ENCODE measurements at regions not wholly inside any gene's neighbourhood (a gene's known extent, or its start where the extent isn't known, plus 50 kb on each side); places are given as distances from the start of the nearest gene placed in this dataset.
"Not testable (repeated sequence)": the region's sequence is repeated elsewhere in the genome, so short reads cannot be mapped to it uniquely, and the experiment has no call there.

DNA sequence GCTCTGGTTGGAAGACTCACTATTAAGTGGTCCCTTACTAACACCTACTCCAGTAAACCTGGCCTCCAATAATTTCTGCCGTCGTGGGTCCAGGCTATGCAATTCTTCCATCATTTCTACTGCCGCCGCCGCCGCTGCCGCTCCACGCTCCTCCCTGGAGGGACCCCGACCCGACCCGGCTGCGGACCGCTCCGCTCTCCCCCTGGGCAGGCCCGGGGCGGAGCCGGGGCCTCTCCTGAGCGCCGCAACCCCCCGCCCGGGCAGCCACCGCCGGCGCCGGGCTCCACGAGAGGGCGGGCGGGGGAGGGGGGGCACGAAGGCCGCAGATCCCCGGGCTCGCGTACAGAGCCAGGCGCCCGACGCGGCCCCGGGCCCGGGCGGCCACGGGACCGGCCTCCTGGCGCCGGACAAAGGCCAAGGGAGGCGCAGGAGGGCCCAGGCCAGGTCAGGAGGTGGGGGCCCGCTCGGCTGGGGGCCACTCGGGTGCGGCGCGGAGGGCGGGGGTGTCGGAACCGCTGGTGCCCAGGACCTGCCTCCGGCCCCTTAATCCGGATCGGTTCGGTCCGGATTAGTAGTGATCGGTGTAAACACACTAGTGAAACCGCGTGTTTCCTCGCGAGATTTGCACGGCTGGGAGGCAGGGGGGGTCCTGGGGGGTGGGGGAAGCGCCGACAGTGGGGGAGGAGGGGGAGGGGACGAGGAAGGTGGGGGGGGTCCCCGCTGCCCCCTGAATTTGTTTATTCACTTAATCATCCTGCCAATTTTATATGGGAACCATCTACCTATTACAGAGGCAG lies 215.1 kb upstream of the CCL2 start:
- intact Hi-C loops (cut with DNase I) = not testable (repeated sequence)

DNA sequence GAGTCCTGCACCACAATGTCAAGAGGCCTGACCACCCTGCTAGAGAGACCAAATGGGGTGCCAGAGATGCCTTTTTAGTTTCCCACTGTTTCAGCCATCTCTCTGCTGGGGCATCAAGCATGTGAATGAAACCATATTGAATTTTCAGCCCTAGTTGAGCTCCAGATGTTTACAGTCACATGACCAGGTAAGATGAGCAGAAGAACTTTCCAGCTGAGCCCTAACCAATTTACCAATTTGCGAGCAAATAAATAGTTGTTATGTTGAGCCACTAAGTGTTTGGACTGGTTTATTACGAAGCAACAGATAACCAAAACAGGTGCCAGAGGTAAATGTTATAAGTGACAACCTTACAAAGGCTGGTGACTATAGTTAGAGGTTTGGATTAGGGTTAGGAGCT lies 209.1 kb upstream of the CCL2 start:
- intact Hi-C loops (cut with DNase I) = no loop called here
- DNase-seq (ENCODE audit: low spot score) (no peak), ATAC-seq (no peak)

More for the DNA sequence above, 215.1 kb upstream of the CCL2 start:
- peak; percentile 80 for ATAC-seq
- DNase-seq (ENCODE audit: low spot score) = not testable (repeated sequence)

DNA sequence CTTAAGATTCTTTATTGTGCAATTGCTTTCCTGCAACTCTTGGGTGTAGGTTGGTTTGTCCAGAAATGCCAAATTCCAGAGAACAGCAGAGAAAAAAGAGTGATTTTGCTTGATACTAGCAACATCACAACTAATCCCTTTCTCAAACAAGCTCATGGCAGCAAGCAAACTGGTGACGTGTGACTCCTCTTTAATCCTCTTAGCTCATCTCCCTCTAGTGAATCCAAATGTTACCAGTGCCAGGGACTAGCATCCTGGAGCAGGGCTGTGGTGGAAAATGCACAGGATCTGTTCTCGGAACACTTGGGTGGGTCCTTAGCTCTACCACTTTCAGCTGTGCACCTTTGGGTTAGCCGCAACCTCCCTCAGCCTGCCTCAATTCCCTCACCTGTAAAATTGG lies 204.0 kb upstream of the CCL2 start:
- intact Hi-C loops (cut with DNase I) = no loop called here

DNA sequence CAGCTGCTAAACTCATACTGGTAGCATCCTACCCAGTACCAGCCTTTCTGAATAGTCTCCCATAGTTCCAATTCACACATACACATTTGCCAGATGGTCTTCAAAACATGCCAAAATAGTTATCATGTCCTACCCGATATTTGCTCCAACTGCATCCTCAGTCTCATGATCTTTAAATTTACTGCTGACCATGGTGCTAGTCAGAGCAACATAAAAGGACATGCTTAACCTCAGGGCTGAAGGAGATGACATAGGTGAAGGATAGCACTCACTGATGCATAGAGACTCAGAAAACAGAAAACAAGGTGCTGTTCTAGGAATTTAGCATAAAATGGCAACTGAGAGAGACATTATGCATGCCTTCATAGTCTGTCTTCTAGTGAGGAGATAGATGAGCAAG lies 200.6 kb upstream of the CCL2 start:
- ATAC-seq (no peak), DNase-seq (ENCODE audit: low spot score) (no peak)
- intact Hi-C loops (cut with DNase I) = no loop called here

More for the DNA sequence above, 204.0 kb upstream of the CCL2 start:
- ATAC-seq (no peak), DNase-seq (ENCODE audit: low spot score) (no peak)

DNA sequence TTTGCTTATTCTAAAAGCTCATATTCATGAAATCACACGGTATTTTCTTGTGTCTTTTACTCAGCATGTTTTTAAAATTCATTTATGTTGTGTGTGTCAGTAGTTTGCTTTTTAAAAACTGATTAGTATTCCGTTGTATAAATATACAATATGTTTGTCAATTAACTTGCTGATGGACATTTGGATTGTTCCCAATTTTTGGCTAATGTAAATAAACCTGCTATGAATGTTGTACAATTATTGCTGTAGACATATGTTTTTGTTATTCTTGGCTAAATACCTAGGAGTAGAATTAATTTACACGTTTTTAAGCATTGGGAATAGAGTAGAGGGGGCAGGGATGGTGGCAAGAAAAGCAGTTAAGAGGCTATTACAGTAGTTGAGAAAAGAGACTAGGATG lies 199.5 kb upstream of the CCL2 start:
- ATAC-seq = no peak
- no peak for DNase-seq (ENCODE audit: low spot score)
- intact Hi-C loops (cut with DNase I) = no loop called here

- DNase-seq (ENCODE audit: low spot score) = no peak
- intact Hi-C loops (cut with DNase I) = no loop called here
- no peak for ATAC-seq
Measured at GRCh38 chr17:34059423-34060220, 195.5 kb upstream of the CCL2 start.

DNA sequence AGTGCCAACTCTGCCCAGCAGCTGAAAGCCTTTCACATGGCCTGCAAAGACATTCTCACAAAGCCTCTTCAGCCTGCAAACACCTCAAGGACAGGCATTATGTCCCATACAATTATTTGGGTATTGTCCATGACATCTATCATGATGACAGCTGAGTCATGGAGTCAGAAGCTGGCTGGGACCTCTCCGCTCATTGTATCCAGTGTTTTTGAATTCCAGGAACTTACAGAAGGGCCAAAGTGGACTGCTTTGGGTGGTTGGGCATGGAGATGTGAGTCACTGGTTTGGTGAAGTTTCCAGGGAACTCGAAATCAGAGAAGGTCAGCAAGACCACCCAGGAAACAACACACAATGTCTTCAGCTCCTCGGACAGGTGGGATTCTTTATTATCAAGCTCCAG lies 188.6 kb upstream of the CCL2 start:
- DNase-seq (ENCODE audit: low spot score) (no peak), ATAC-seq (no peak)
- intact Hi-C loops (cut with DNase I) = no loop called here

DNA sequence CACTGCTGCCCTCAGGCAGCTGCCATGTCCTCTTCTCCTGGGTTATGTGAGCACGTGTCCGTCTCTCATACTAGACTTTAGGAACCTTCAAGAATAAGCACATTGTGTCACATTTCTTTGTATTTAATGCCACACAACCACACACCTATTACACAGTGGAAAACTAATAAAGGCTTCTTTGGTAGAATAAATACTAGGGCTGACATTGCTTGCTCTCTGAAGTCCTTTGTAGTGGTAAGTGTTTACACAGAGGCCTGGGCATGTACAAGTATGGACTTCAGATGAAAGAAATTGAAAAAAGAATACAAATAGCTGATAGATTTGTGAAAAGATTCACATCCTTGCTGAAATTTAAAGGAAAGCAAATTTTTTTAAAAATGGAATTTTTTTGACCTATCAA lies 188.1 kb upstream of the CCL2 start:
- DNase-seq (ENCODE audit: low spot score) (no peak), ATAC-seq (no peak)
- intact Hi-C loops (cut with DNase I) = no loop called here

- DNase-seq (ENCODE audit: low spot score) = no peak
- intact Hi-C loops (cut with DNase I) = no loop called here
- ATAC-seq = no peak
Measured at GRCh38 chr17:34068571-34068970, 186.5 kb upstream of the CCL2 start.

DNA sequence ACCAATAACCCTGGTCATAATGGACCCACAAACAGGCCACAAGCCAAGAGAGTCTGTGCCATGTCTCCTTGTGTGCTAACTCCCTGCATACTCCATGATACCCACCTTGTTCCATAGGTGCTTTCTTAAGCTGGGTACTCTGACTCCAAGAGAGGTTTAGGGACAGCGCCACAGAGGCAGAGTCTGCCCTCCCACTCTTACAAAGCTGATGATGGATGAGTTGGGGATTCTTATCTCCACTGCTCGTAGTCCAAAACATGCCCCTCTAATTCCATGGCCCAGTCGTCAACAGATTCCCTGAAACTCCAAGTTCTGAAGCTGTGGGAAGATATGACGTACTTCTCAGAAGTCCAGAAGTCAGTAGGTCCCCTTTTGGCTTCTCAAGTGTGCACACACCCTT lies 184.4 kb upstream of the CCL2 start:
- intact Hi-C loops (cut with DNase I) = no loop called here
- DNase-seq (ENCODE audit: low spot score) = no peak
- no peak for ATAC-seq

DNA sequence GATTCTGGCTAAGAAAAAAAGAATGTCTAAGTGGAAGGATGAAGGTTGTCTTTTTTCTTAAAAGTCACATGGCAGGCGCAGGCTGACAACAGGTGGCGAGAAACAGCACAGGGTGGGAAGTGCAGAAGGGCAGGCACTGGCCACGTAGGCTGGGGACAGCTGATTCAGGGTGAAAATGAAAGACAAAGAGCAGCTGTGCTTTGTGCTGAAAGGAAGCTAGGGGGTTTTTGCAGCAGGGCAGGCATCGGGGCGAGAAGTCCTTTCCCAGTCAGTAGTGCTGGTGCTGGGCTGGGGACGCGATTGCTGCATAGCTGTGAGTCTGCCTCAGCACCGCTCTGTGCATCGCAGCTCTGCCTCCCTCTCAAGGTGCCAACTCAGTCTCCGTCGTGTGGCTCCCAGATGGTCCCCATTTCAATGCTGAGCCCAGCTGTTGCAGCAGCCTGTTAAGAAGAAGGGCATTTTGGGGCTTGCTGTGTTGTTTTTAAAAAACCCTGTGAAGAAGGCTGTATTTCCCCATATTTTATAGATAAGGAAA lies 183.1 kb upstream of the CCL2 start:
- intact Hi-C loops (cut with DNase I) = no loop called here
- no peak for DNase-seq (ENCODE audit: low spot score)
- ATAC-seq = no peak

- intact Hi-C loops (cut with DNase I) = no loop called here
- DNase-seq (ENCODE audit: low spot score) (no peak), ATAC-seq (no peak)
Measured at GRCh38 chr17:34075076-34075475, 180.0 kb upstream of the CCL2 start.

DNA sequence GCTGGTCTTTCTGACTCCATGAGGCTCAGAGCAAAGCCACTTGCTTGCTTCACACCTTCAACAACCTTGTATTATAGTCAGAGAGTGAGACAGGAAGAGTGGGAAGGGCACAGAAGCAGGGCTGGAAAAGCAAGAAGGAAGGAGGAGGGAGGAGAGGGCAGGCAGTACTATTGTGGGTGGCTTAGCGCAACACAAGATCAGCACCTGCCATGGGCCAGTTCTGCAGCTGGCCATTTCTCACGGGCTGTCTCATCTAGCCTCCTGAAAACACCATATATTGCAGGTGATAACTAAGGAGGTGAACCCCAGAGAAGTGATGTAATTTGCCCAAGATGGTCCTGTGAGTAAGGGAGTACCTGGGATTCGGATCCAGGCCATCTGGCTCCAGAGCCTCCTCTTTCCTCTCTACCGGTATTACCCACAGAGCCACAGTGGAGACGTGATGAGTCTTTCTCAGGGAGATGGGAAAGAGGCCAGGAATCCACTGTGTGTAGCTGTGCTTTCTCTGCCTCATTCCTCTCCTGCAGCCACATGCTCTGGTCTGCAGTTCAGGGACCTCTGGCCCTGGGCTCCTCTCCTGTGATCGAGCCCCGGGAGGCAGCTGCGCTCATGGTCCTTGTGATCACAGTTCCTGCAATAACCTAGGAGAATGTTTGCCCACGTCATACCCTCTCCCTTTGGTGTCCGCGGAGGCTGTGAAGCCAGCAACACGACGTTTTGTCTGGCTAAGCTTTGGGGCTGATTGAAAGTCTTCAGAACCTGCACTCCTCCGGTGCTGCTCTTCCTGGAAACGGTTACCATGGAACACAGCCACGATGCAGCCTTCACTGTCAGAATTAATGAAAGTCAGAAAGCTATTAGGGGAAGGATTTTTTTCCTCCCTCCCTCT lies 178.1 kb upstream of the CCL2 start:
- no peak for ATAC-seq
- intact Hi-C loops (cut with DNase I) = no loop called here
- DNase-seq (ENCODE audit: low spot score) = no peak

DNA sequence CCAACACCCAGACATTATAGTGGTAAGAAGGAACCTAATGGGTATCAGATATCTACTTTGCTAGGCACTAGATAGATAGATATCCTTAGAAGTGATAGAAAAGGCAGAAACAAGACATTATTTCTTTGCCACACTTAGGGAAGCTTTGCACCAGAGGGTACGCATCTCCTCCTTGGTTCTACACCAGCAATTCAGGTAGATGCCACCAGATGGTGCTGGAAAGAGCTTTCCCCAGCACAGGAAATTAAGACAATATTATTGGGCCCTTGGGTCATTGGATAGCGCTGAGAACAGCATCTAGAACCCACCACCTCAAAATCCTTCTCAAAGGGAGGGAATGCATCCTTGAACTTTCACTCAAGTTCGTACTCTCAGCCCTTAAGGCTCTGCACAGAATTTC lies 173.8 kb upstream of the CCL2 start:
- intact Hi-C loops (cut with DNase I) = no loop called here

GRCh38 chr17:34082404-34082803 lies 172.7 kb upstream of the CCL2 start:
- intact Hi-C loops (cut with DNase I) = no loop called here
- no peak for DNase-seq (ENCODE audit: low spot score)
- ATAC-seq = no peak

More for the DNA sequence above, 173.8 kb upstream of the CCL2 start:
- no peak for ATAC-seq
- DNase-seq (ENCODE audit: low spot score) = no peak

DNA sequence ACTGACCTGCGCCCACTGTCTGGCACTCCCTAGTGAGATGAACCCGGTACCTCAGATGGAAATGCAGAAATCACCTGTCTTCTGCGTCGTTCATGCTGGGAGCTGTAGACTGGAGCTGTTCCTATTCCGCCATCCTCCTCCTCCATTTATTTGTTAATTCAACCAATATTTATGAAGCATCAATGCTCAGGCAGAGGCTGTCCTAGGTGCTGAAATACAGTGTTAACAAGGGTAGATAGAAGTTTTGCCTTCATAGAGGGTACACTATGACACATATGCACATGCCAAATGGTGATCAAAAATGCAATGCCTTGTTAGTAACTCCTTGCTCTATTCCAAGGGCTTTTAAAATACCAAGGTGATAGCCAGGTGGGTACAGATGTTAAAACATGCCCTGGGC lies 166.0 kb upstream of the CCL2 start:
- DNase-seq (ENCODE audit: low spot score); ATAC-seq; intact Hi-C loops (cut with DNase I): not testable (repeated sequence)

DNA sequence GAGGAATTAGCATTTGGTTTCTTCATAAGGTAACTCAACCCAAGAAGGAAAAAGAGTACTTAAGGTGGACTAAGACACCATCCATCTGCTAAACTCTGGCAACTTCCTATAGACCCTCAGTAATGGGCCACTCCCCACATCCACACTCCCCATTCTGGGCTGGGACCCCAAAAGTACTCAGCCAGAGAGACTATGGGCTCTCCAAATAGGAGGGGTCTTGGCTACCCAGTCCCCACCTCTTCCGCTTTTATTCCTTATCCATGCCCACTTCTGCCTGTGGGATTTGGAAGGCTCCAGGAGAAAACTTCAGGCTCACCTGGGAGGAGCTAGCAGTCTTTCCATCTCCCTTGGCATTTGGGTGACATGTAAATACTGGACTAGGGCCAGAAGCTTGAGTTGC lies 164.5 kb upstream of the CCL2 start:
- DNase-seq (ENCODE audit: low spot score) = no peak
- ATAC-seq = no peak
- intact Hi-C loops (cut with DNase I) = no loop called here

DNA sequence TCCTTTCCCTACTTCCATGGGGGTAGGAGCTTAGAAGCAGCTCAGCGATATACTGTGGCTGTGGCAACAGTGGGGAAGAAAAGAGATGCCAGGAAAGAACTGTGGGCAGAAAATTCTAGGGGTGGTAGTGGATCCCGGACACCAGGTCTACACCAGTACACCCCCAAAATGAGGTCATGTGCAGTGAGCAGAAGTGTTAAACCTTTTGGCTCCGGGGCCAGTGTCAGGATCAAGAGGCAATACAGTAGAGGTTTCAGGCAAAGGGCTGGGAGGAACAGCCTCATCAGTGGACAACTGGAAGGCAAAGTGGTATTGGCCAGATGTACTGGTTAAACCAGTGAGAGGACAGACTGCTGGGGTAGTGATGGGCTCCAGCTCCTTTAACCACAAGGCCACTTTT lies 163.1 kb upstream of the CCL2 start:
- DNase-seq (ENCODE audit: low spot score) (no peak), ATAC-seq (no peak)
- intact Hi-C loops (cut with DNase I) = no loop called here

DNA sequence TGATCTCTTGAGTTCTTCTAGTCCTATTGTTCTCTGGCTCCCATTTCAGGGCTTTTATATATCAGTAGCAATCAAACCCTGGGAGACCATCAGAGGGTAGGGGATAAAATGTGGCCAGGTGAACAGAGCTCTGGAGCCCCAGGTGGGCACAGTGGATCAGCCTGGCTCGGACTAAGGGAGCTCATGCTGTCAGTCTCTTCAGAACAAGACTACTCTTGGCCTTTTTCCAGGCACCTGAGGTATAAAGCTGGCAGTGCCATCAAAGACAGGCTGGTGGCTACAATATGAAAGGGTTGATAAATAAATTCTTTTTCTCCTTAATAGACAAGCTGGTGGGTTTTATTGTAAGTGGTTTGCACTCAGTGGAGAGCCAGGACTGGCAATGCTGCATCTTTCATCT lies 160.0 kb upstream of the CCL2 start:
- ATAC-seq (no peak), DNase-seq (ENCODE audit: low spot score) (no peak)
- intact Hi-C loops (cut with DNase I) = no loop called here
